Endothelial cell of umbilical vein (primary cell): ENCODE measurements at regions not wholly inside any gene's neighbourhood (a gene's known extent, or its start where the extent isn't known, plus 50 kb on each side); places are given as distances from the start of the nearest gene placed in this dataset.
A peak's percentile ranks its signal among the peaks of the same experiment; 100 is the strongest.

ENCODE experiments used
- BruUV-seq: library from RNA; stranded (reverse); fragments of 400-500 nt; replicated peaks from 2 replicates; lab custom pipeline; 2021; lab: Mats Ljungman, UMichigan
- CTCF ChIA-PET: fragments of 300-600, 350-600 bp; sonication (Branson Sonifier 250); formaldehyde crosslinking; loops from one replicate; lab custom pipeline; 2021; ENCODE audit warnings: antibody characterized with exemption, inconsistent platforms; lab: Charles Lee
- POLR2A ChIA-PET: fragments of 300-600, 350-600 bp; sonication (Branson Sonifier 250); formaldehyde crosslinking; loops from one replicate; lab custom pipeline; 2021; ENCODE audit warnings: antibody characterized with exemption, inconsistent platforms; lab: Charles Lee
- DNase-seq: peaks from one replicate; pipeline ENCODE4 v3.0.0-alpha.2; 2011; ENCODE audit warnings: low read depth, low spot score
- FAIRE-seq: peaks from 2 replicates; lab custom pipeline; 2011; peaks lifted over from hg19 to GRCh38; lab: Jason Lieb, UNC
- H2AFZ ChIP-seq: 2 replicates; pipeline ENCODE4 v1.6.0; 2012; ENCODE audit warnings: low read depth, low read length, control low read depth, inconsistent platforms
- H3K27ac ChIP-seq: 2 replicates; pipeline ENCODE4 v1.5.1; 2011; ENCODE audit warnings: low read depth, mild to moderate bottlenecking, control low read depth, low read length, moderate library complexity; ENCODE audit not compliant: insufficient read depth
- H3K27me3 ChIP-seq, 2 experiments: 2 replicates each; pipeline versions ENCODE4 v1.6.0 to v1.6.1; 2011; ENCODE audit warnings: low read length in 2 of 2, mixed read lengths in 1 of 2; ENCODE audit not compliant: control insufficient read depth in 2 of 2, insufficient read depth in 2 of 2
- H3K36me3 ChIP-seq, 2 experiments: 2 replicates in 1 of 2; 3 replicates in 1 of 2; pipeline ENCODE4 v1.5.1; 2011; ENCODE audit warnings: low read length in 2 of 2, mild to moderate bottlenecking in 1 of 2, moderate library complexity in 1 of 2; ENCODE audit not compliant: control insufficient read depth in 2 of 2, insufficient read depth in 2 of 2; ENCODE audit errors: extremely low read depth in 1 of 2
- H3K4me1 ChIP-seq: 3 replicates; pipeline ENCODE4 v1.5.1; 2011; ENCODE audit warnings: mild to moderate bottlenecking, low read length; ENCODE audit not compliant: control insufficient read depth, insufficient read depth; ENCODE audit errors: extremely low read depth
- H3K4me2 ChIP-seq: 2 replicates; pipeline ENCODE4 v1.6.1; 2011; ENCODE audit warnings: low read length, control low read depth, mixed read lengths; ENCODE audit not compliant: insufficient read depth
- H3K4me3 ChIP-seq, 3 experiments: fragments of 200-600 bp in 1 of 3; sonication (generic), shearing (Covaris generic) in 1 of 3; replicated peaks in 1 of 3; 2 replicates each; pipeline ENCODE4 v1.5.1; 2011 to 2016; ENCODE audit warnings: control low read depth in 3 of 3, low read length in 3 of 3, mild to moderate bottlenecking in 2 of 3, inconsistent platforms in 1 of 3, low read depth in 1 of 3, moderate library complexity in 1 of 3; ENCODE audit not compliant: insufficient read depth in 1 of 3
- H3K79me2 ChIP-seq: 2 replicates; pipeline ENCODE4 v1.6.0; 2012; ENCODE audit warnings: low read length, inconsistent platforms; ENCODE audit not compliant: control insufficient read depth, insufficient read depth
- H3K9ac ChIP-seq: replicated peaks from 2 replicates; pipeline ENCODE3; 2011; ENCODE audit warnings: low read length, control low read depth; ENCODE audit not compliant: insufficient read depth; ENCODE audit errors: extremely low read depth
- H3K9me1 ChIP-seq: replicated peaks from 3 replicates; pipeline ENCODE4 v1.6.0; 2011; ENCODE audit warnings: mild to moderate bottlenecking, low read length; ENCODE audit not compliant: control insufficient read depth, insufficient read depth; ENCODE audit errors: extremely low read depth
- H3K9me3 ChIP-seq: replicated peaks from 2 replicates; pipeline ENCODE4 v1.5.1; 2012; ENCODE audit warnings: low read length, inconsistent platforms; ENCODE audit not compliant: control insufficient read depth, insufficient read depth
- H4K20me1 ChIP-seq: replicated peaks from 2 replicates; pipeline ENCODE3; 2011; ENCODE audit warnings: mild to moderate bottlenecking, low read length; ENCODE audit not compliant: control insufficient read depth, insufficient read depth; ENCODE audit errors: extremely low read depth
- CTCF ChIP-seq, 2 donors: IDR thresholded peaks; 1 replicate in 1 of 2; 2 replicates in 1 of 2; pipeline ENCODE4 v1.5.1; 2011; ENCODE audit warnings: low read length in 2 of 2, mild to moderate bottlenecking in 2 of 2, moderate library complexity in 2 of 2, control low read depth in 1 of 2, inconsistent platforms in 1 of 2, low read depth in 1 of 2; ENCODE audit not compliant: insufficient read depth in 1 of 2; ENCODE audit errors: extremely low read depth in 1 of 2
- EZH2 ChIP-seq: IDR thresholded peaks from 2 replicates; pipeline ENCODE4 v1.6.1; 2012; ENCODE audit warnings: borderline replicate concordance, low read depth, mild to moderate bottlenecking, moderate library complexity, low read length, inconsistent platforms; ENCODE audit not compliant: severe bottlenecking
- FOS ChIP-seq: IDR thresholded peaks from 2 replicates; pipeline ENCODE4 v1.6.1; 2011; ENCODE audit warnings: mild to moderate bottlenecking, low read length, moderate library complexity, borderline replicate concordance; ENCODE audit not compliant: insufficient read depth
- GATA2 ChIP-seq: IDR thresholded peaks from 2 replicates; pipeline ENCODE4 v1.7.0; 2011; ENCODE audit warnings: low read depth, mild to moderate bottlenecking, moderate library complexity, mixed read lengths, low read length; ENCODE audit not compliant: insufficient read length, insufficient read depth
- JUN ChIP-seq: IDR thresholded peaks from 2 replicates; pipeline ENCODE4 v1.6.1; 2011; ENCODE audit warnings: borderline replicate concordance, low read depth; ENCODE audit not compliant: insufficient read length, insufficient read depth
- MAX ChIP-seq: IDR thresholded peaks from 2 replicates; pipeline ENCODE4 v1.6.1; 2011; ENCODE audit not compliant: insufficient read depth, insufficient read length
- MYC ChIP-seq: IDR thresholded peaks from one replicate; pipeline ENCODE4 v1.6.1; 2011; ENCODE audit warnings: mild to moderate bottlenecking, low read depth, low read length
- POLR2A ChIP-seq: IDR thresholded peaks from 2 replicates; pipeline ENCODE4 v1.6.1; 2012; ENCODE audit warnings: low read depth, mild to moderate bottlenecking, control low read depth, low read length
- POLR2AphosphoS5 ChIP-seq: IDR thresholded peaks from 2 replicates; pipeline ENCODE4 v1.6.1; 2012; ENCODE audit warnings: low read depth, mild to moderate bottlenecking, control low read depth, low read length, moderate library complexity; ENCODE audit not compliant: insufficient read depth
- dilution Hi-C: fragments of 300-500 bp; cut with MboI; formaldehyde crosslinking; loops from one replicate; pipeline ENCODE4 v1.15.0; 2019; ENCODE audit warnings: low sequenced_read_pairs; ENCODE audit not compliant: extremely low pct_ligation_motif_present
- intact Hi-C: fragments of 100-400 bp; cut with micrococcal nuclease; formaldehyde crosslinking; loops from one replicate; pipeline ENCODE4 v1.10.0; 2022

- Histone ChIP-seq H3K27ac (no peak overlapping the region), H3K4me3 (no peak overlapping the region), H3K9ac (no peak overlapping the region), H3K9me1 (no peaks in the 10 kb centered on the region), H3K4me2 (no peak overlapping the region), H3K27me3 (no peaks in the 10 kb centered on the region), H3K4me1 (no peaks in the 10 kb centered on the region), H3K36me3 (no peaks in the 10 kb centered on the region), H4K20me1 (no peaks in the 10 kb centered on the region), H2AFZ (no peak overlapping the region), H3K9me3 (no peaks in the 10 kb centered on the region), H3K79me2 (no peaks in the 10 kb centered on the region)
- FAIRE-seq (no peak), DNase-seq (peak; percentile 22)
- ChIA-PET POLR2A (no interaction called here), CTCF (interaction anchor here (1.0 to 1.2 kb wide), 2 partner anchors 10 to 13 kb away, joined by 3 read pairs; no protein-coding TSS in a partner anchor)
- dilution Hi-C loops, result no loop called here
- BruUV-seq, result no TSS peak
- intact Hi-C loops, result no loop called here
- TF ChIP-seq MYC (no peak), EZH2 (no peak), POLR2A (no peak), GATA2 (no peak), POLR2AphosphoS5 (no peak), CTCF (IDR thresholded peaks at IDR 0.05; ENCODE audit: extremely low read depth in 1 of 2, insufficient read depth in 1 of 2, low read depth in 1 of 2, low read length in 2 of 2) (no peak), MAX (no peak), JUN (no peak), FOS (no peak)
Observed at GRCh38 chr2:187093771-187094412, 244.9 kb upstream of the ZSWIM2 start.
